Activated CD4-positive, alpha-beta T cell treated with anti-CD3 and anti-CD28 coated beads, Interleukin-2, amount 50 U/mL, for 4 hours (primary cell): ENCODE measurements at regions not wholly inside any gene's neighbourhood (a gene's known extent, or its start where the extent isn't known, plus 50 kb on each side); places are given as distances from the start of the nearest gene placed in this dataset.

Experiments used
- DNase-seq, 2 experiments: peaks; one replicate each; pipeline ENCODE4 v3.0.0-alpha.2; 2020

DNA sequence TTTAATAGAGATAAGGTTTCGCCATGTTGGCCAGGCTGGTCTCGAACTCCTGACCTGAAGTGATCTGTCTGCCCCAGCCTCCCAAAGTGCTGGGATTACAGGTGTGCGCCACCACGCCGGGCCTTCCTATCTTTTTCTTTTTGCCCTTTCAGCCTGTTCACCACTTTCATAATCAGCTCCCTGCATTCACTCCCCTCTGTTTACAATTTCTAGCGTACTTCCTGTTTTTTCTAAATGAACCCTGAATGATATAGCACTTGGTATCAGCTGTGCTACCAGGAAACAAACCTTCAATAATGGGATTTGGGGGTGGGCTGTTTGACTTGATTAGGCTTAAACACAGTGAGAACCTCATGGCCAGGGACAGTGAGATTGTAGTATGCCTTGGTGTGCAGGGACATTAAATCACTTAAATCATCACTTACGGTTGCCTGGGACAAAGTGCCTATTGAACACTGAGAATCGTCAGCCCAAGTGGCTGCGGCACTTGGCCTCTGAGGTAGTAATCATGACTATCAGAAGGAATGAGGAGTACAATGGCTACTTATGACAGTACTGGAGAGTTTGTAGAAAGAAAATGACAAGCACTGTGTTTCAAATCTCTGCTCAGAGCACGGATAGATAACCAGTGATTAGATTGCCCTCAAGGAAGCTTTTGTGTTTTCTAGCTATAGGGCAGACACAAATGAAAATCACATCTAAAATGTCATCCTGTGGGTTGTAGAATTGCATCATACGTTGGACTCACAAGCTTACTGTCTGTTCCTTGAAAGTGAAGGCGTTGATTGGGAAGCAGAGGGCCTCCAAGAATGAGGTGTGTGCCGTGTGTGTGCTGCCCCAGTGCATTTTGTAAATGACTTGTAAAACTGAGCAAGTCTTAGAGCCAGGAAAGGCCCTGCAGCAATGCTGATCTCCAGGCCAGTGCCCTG is 661.8 kb downstream of the MATN1 start:
- no peak for DNase-seq

DNA sequence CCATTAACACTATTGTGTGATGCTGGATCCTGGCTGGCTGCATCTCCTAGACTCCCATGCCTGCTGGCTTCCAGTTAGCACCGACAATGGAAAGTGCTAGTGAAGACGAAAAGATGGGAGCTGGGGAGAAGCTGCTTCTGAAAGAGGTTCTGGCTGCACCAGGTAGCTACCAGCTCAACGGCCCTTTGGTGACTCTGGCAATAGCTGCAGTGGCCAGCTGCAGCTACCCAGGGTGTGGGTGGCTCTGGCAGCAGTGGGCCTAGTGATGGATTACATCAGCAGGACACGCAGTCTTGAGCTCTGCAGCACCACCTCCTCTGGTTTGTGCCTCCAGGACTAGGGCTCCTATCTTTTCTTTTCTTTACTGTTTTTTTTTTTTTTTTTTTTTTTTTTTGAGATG is 662.6 kb downstream of the MATN1 start:
- DNase-seq = no peak

DNA sequence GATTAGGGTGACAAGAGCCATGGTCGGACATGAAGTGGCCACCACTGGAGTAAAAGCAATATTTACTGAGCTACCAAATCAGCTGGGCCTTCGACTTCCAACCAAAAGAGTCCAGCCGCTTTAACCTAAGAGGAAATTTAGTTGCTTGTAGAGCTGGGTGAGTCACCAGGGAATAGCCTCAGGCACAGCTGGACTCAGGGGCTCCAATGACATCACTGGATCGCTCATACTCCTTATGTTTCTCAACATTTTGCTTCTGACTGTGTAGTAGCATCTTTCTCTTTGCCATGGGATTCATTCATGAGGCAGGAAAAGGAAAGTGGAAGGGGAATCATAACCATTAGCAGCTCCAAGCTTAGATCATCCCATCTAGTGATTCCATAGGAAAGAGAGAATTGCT is 664.4 kb downstream of the MATN1 start:
- DNase-seq = no peak

DNA sequence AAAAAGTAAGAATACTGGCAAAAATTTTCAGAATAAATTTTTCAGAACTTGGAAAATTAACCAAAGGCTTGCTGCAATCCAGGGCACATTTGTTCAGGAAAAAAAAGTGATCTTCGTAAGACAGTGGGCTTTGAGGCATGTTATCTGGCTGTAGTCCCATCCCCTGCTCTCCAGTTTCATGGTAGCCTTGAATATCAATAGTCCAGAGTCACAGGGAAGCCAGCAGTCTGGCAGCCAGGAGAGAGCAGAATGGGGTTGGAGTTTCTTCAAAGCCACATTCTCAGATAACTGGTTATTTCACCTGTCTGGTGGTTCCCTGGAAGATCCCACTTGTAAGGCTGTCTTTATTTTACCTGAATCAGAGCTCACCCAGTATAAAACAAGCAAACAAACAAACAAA is 669.3 kb downstream of the MATN1 start:
- no peak for DNase-seq

DNA sequence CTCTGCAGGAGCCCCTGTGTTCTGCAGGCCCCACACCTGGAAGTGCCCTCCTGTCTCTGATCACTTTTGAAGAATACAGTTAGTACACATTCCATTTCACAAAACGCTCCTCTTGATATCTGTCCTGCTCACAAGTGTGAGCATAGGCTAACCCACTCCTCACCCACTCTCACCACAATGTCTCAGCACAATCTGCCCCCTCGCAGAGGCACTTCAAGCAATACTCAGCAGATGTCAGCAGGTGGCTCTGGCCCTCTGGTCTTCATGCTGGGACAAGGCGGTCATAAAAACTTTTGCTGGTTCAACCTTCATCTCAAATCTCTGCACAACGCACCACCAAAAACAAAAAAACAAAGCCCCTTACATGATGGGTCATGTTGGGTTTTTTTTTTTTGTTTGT is 671.2 kb downstream of the MATN1 start:
- DNase-seq = no peak

DNA sequence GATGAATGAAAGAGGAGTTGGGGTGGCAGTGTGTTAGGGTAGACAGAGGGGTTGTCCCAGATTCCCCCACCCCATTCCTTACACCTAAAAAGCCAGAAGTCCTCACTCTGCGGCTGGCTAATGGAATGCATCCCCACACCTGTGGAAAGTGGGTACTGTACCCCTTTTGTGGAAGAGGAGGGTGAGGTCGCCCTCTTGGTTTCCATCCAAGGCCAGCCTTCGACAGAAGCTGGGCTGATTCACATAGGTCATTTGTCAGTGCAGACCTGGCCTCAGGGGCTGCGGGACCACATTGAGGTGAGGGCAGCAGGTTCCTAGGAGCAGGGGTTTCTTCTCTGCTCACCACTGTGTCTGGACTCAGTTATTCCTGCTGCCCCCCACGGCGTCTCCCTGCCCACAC is 671.6 kb downstream of the MATN1 start:
- no peak for DNase-seq

DNA sequence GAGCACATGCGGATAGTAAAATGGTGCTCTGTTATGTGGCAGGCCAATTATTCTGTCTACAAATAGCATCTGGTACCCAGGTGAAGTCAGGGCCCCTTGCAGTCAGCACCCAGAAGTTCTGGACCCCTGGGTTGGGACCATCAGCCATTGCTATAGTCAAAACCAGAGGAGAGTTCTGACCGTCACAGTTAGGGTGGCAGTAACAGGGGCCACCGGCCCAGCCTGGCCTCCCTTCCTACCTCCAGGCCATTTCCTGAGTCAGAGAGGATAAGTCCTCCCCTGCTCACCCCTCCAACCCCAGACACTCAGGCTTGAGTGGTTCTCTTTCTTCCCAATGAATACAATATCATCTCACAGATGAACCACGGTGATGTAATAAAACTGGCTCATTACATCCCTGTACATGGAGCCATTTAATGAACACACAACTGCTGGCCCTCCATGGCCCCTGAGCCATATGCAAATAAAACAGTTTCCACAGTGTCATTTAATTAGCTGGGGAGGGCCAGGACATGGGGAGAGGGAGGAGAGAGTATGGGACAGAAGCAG is 673.6 kb downstream of the MATN1 start:
- DNase-seq = no peak

DNA sequence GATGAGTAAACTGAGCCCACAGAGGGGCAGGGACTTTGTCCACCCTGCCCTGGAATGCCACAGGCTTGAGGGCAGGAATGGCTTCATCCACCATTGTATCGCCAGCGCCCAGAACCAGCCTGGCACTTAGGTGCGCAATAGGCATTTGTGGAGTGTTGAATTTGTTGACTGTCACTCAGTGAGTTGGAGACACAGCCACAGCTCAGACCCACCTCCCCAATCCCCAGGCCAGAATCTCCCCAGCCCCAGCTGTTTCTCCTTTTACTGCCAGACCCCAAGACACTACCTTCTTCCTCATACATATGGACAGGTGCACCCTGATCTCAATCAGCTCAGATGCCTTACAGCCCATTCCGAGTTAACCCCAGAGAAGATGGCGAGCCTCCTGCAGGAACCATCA is 674.5 kb downstream of the MATN1 start:
- DNase-seq = no peak

DNA sequence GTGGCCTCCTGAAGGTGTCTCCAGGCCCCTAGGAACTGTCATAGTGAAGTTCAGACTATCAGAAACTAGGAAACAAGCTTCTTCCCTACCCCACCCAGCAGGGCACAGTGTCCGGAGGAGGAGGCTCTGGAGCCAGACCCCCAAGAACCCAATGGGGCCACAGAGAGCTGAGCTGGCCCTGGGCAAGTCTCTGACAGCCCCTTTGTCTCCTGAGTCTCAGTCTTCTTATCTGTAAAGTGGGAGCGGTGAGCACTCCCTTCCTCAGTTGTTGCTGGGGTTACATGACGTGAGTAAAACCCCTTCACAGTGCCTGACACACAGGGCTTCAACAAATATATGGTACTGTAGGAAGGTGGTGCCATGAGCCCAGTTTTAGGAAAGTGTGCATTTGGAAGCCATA is 675.8 kb downstream of the MATN1 start:
- DNase-seq = no peak

DNA sequence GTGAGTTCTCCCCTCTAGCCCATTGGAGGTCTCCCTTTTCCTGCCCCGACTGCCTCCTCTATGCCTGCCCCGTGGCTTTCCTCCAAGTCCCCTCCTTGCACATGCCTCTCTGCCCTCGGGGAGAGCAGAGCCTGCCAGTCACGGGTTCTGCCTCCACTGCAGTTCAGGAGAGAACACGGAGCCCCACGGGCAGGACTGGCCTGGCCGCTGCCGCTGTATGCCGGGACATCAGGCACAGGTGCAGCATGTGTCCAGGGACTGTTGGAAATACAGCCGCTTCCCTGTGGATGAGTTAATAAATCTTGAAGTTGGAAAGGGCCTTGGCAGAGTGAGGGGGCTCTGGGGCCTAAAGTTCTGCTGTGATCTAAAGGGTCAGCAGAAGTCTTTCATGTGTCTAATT is 676.6 kb downstream of the MATN1 start:
- DNase-seq = no peak

DNA sequence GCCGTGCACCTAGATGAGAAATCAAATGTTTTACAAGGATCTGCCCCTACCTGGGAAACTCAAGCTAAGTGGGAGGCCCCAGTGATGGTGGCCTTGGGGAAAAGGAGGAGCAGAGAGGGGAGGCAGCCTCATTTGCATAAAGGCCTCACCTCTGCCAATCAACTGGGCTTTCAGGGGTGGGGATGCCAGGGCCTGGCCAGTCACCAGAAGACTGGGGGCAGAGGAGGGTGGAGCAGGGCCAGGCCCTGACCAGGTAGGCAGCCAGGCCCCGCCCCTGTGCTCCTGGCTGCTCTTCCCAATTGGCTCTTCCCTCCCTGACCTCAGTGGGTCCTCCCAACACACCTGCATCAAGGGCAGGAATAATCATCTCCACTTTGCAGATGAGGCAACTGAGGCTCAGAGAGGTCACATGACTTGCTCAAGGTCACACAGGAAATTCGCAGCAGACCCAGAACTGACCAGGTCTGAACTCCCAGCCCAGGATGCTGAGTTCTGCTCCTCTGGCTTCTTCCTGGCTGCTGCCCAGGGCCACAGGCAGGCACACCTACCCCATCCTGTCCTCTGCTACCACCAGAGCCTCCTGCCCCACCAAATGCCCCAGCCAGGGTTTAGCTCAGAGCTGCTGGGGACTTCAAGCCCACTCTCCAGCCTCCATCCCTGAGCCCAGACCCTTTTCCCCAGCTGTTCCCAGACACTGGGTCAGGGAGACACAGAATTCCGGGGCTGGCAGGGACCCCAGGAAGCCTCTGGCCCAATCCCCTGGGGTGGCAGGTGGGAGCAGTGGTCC is 677.9 kb downstream of the MATN1 start:
- no peak for DNase-seq

DNA sequence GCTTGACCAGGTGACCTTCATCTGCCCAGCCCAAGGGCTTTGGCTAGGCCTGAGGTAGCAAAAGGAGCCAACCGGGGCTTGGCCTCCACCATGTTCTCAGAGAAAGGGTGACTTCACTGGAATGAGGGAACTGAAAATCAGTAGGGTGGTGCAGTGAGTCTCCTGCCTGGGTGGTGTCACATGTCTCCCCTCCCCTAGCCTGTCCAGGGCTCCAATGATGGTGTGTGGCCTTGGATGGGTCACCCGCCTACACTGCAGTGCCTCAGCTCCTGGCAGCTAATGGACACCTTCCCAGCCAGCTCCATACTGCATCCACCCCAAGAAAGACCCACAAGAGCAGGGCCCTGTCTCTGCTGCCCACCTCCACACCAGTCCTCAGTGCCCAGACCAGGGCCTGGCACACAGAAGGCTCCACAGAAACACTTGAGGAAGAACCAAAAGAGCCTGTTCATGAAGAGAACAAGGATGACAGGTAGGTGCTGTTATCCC is 678.7 kb downstream of the MATN1 start:
- DNase-seq = no peak

DNA sequence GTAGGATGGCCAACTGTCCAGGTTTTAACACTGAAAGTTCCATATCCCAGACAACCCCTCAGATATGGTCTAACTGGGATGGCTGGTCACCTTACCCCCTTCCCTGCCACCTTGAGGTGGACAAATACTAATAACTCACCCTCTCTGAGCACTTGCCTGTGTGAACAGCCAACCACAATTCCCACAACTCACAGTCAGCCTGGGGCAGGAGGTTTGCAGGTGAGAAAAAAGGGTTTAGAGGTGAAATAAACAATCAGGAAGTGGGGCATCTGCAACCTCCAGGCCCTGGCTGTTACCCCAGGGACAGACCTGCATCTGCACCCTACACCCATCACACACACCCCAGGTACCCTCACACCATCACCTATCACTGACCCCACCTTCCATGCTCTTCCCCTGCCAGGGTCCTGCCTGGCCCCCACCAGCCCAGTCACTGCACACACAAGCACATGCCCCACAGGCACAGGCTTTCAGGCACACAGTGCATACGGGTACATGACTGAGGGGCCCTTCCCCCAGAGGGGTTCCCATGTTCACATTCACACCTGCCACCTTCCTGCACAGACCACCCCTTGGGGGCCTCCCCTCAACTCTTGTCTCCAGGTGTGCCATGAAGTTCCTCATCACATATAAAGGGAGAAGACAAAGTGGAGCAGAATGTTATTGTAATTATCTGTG is 679.5 kb downstream of the MATN1 start:
- DNase-seq = no peak

DNA sequence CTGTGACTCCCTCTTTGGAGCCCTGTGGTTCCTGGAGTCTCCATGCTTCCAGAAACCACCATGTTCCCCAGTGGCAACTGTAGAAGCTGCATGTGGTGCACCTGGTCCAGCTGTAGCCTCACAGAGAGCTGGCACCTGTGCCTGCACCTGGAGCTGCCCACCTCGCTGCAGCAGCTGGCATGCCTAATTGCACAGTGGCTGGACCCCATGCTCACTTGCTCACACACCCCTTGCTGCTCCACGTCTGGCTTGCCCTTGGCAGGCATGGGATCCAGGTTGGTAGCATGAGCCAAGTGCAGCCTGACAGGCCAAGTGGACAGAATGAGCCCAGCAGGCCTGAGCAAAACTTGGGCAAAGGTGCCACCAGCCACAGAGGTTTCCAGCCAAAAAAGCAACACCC is 680.1 kb downstream of the MATN1 start:
- no peak for DNase-seq

DNA sequence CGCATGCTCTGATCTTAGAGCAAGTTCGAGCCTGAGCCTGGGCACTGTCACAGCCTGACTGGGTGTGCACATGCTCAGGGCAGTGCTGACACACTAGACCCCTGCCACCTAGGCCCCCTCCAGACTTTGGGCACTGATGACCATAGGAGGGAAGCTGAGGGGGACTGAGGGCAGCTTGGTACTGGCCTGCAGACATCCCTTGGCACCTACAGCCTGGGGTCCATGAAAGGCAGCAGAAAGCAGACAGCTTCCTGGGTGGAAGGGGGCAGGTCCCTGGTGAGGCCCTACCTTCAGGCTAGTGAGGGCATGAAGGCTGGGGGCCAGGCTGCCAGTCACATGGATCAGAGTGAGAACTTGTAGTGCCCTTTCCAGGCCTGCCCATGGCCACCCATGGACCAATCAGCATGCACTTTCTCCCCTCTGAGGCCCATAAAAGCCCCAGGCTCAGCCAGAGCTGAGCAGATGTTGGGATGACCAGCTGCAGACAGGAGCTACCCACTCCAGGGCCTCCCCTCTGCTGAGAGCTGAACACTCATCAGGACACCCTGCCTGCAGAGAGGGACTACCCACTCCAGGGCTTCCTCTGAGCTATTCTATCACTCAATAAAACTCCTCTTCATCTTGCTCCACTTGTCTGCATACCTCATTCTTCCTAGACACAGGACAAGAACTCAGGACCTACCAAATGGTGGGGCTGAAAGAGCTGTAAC is 680.8 kb downstream of the MATN1 start:
- DNase-seq = no peak

DNA sequence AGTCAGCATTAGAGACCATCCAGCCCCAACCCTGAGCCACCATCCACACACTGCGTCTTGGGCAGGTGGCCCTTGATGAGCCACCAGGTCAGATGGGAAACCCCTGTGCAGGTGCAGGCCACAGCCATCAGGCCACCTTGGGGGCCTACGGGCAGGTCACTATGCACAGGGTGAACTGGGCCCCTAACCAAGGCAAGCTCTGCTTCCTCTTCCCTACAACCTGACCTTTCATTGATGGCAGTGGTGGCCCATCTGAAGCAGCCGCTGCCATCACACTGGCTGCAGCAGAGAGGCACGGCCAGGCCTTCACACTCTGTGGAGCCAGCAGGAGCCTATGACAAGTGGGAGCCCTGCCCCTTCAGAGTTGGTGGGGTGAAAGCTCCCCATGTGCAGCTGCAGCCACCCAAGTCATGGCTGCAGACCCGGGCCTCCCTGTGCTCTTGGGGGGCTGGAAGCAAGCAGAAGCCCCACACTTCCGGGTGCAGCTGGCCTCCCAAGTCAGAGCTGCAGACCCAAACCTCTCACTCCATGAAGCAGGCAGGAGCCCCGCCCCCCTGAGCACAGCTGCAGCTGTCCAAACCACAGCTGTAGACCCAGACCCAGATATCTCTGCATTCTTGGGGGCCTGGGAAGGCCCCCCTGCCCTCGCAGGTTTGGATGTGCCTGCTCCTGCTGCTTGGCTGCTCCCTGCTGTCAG is 681.5 kb downstream of the MATN1 start:
- no peak for DNase-seq

DNA sequence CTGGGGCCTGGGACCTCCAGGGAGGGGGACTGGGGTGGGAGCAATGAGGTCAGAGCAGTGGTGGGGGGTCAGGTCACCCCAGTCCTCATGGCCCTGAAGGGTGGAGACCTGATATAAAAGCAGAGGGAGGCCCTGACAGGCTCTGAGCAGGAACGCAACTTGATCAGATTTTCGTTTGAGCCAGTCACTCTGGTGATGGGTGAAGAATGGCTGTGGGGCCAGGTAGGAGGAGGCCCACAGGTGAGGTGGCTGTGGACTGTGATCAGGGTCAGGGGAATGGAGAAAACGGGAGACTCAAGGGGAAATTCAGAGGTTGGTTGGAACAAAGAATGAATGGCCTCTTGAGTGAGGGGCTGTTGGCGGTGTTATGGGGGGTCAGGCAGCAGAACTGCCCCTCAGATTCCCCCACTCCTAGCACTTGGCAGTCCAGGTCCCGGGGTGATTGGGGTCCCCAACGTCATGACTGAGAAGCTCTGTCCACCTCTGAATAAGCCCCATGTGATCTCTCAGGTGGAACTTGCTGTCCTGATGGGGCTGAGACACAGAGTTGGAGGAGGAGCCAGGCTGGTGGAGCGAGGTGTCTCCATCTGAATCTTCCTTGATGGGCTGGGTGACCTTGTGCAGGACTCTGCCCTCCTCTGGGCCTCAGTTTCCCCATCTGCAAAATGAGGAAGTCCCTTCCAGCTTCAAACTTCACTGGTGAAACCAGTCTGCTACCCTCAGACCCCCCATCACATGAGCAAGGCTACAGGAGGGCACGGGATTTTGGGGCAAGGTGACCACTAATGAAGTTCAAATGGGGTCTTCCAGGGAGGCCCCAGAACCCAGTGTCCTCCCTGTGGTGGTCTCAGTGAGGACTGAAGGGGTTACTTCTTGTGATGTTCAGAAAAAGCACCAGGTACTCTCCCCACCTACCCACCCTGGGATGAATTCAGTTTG is 683.0 kb downstream of the MATN1 start:
- DNase-seq = no peak

DNA sequence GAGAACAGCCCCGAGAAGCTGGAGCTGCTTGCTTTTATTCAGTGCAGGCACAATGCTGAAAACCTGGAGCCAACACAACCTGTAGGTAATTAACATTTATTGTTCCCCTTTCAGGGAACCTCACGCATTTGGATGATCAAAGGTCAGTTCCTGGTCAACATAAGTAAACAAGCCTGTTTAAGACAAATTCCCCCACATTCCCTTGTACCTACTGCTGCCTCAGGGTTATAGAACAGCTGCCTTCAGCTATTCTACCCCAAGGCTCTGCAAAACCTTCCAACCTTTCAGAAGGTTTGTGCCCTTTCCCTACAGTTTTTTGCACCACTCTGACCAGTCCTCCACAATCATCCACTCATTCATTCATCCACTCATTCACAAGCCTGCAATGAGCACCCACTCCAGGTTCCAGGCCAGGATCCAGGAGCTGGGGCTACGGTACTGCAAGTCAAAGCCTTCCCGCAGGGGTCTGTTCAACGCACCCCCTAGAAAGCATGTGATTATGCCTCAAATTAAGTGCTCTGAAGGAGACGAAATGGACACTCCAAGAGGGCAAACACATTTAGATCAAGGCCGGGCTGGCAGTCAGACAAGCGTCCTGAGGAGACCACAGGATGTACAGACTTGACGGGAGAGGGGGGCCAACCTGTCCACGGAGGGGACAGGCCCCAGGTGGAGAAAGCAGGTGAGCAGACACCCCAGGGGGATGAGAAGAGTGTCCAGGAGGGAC is 683.9 kb downstream of the MATN1 start:
- no peak for DNase-seq

DNA sequence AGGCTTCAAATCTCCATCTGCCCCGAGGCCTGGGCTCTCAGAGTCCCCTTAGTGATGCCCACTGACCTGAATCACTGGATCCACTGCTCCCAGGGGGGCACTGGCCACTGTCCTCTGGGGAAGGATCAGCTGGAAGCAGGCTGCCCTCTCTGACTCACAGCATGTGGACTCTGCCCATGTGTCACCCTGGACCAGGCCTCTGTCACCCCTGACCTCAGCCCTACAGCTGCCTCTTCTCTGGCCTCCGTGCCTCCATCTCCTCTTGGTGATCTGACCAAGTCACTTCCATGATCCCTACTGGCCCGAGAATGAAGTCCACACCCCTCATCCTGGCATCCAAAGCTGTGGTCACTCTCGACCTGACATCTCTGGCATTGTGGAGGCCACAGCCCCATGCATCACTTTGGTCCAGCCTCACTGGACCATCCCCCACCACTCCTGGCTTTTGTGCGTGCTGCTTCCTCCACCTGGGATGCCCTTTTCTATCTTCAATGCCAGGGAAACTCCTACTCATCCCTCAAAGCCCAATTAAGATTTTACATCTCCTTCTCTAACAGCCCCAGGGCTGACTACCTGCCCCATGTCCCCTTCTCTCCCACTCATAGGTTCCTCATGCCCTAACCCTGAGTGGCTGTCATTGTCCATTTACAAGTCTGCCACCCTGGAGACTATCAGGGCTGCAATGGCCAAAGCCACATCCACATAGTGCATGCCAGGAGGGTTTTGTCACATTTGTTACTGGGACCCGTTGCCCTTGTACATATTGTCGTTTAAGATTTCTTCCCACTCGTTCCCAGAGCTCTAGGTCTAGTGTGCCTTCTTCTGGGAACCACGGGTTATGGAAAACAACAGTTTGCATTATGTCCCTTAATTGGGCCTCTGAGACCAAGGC is 685.0 kb downstream of the MATN1 start:
- no peak for DNase-seq
